Gastrocnemius medialis (tissue), 4 donors: ENCODE measurements at regions not wholly inside any gene's neighbourhood (a gene's known extent, or its start where the extent isn't known, plus 50 kb on each side); places are given as distances from the start of the nearest gene placed in this dataset.

ENCODE experiments used
- ATAC-seq, 2 donors: fragments of 150-250 bp; one replicate each; pipeline ENCODE4 v1.9.1; 2016
- DNase-seq, 2 donors: peaks; one replicate each; pipeline ENCODE4 v3.0.0-alpha.2; 2019
- H3K27ac ChIP-seq, 4 donors: fragments of 200-600 bp; sonication (generic); 1 replicate in 1 of 4; 2 replicates in 3 of 4; pipeline ENCODE4 v1.5.1; 2016 to 2018; ENCODE audit warnings: mild to moderate bottlenecking in 2 of 4, moderate library complexity in 1 of 4
- H3K27me3 ChIP-seq, 3 donors: fragments of 200-600 bp; sonication (generic) in 2 of 3; 1 replicate in 1 of 3; 2 replicates in 2 of 3; pipeline versions ENCODE4 v1.5.1 to v1.6.0; 2016 to 2019; ENCODE audit warnings: mild to moderate bottlenecking in 1 of 3, moderate library complexity in 1 of 3
- H3K36me3 ChIP-seq, 2 donors: fragments of 200-600 bp; sonication (generic) in 1 of 2; one replicate each; pipeline ENCODE4 v1.5.1; 2017 to 2018
- H3K4me1 ChIP-seq, 2 donors: fragments of 200-600 bp; sonication (generic) in 1 of 2; one replicate each; pipeline ENCODE4 v1.5.1; 2016 to 2017; ENCODE audit warnings: mild to moderate bottlenecking in 2 of 2
- H3K4me3 ChIP-seq, 4 donors: fragments of 200-600 bp; sonication (generic) in 3 of 4; 1 replicate in 1 of 4; 2 replicates in 3 of 4; pipeline ENCODE4 v1.5.1; 2016 to 2019; ENCODE audit warnings: mild to moderate bottlenecking in 2 of 4
- H3K9me3 ChIP-seq, 3 donors: fragments of 200-600 bp; sonication (generic) in 2 of 3; 1 replicate in 1 of 3; 2 replicates in 2 of 3; pipeline ENCODE4 v1.5.1; 2016 to 2019
- CTCF ChIP-seq, 5 experiments: fragments of 450-650 bp in 3 of 5; fragments of 200-600 bp in 2 of 5; sonication (generic) in 2 of 5; IDR thresholded peaks in 4 of 5; conservative IDR thresholded peaks in 1 of 5; 1 replicate in 4 of 5; 2 replicates in 1 of 5; pipeline ENCODE4 v1.5.1; 2016 to 2019; ENCODE audit warnings: antibody characterized with exemption in 5 of 5, mild to moderate bottlenecking in 3 of 5, moderate library complexity in 3 of 5
- POLR2A ChIP-seq, 2 donors: fragments of 450-650 bp; IDR thresholded peaks; one replicate each; pipeline ENCODE4 v1.6.1; 2017; ENCODE audit warnings: antibody characterized with exemption in 2 of 2, mild to moderate bottlenecking in 2 of 2, moderate library complexity in 2 of 2
- in situ Hi-C, 4 donors: fragments of 200-750 bp; cut with MboI; loops; one replicate each; pipeline versions ENCODE4 v1.15.0 to v1.8.0; 2017; ENCODE audit warnings: low sequenced_read_pairs in 4 of 4
- intact Hi-C: fragments of 100-400 bp; cut with DNase I; formaldehyde crosslinking; loops from one replicate; pipeline ENCODE4 v1.15.1; 2023; ENCODE audit warnings: low total_unique reads

- ATAC-seq (no peak), DNase-seq (no peak)
- in situ Hi-C loops: no loop called here
- intact Hi-C loops: no loop called here
- no peak overlapping the region for H3K27ac ChIP-seq
- H3K4me1 ChIP-seq: no peaks in the 10 kb centered on the region
- H3K27me3 ChIP-seq: no peaks in the 10 kb centered on the region
- TF ChIP-seq CTCF (IDR thresholded peaks at IDR 0.05 in 4 of 5, conservative IDR thresholded peaks at IDR 0.05 in 1 of 5) (no peak), POLR2A (IDR thresholded peaks at IDR 0.05) (no peak)
- no peaks in the 10 kb centered on the region for H3K36me3 ChIP-seq
- no peaks in the 10 kb centered on the region for H3K9me3 ChIP-seq
- H3K4me3 ChIP-seq: no peak overlapping the region
Observed at GRCh38 chr13:88526186-88526852, 855.1 kb downstream of the SLITRK5 start.

GRCh38 chr13:88526853-88527215 lies 855.7 kb downstream of the SLITRK5 start:
- Histone ChIP-seq H3K9me3 (no peaks in the 10 kb centered on the region), H3K27me3 (no peaks in the 10 kb centered on the region), H3K27ac (no peak overlapping the region), H3K36me3 (no peaks in the 10 kb centered on the region), H3K4me1 (no peaks in the 10 kb centered on the region), H3K4me3 (no peak overlapping the region)
- no peak for TF ChIP-seq POLR2A (IDR thresholded peaks at IDR 0.05)
- no peak for TF ChIP-seq CTCF (IDR thresholded peaks at IDR 0.05 in 4 of 5, conservative IDR thresholded peaks at IDR 0.05 in 1 of 5)
- in situ Hi-C loops (no loop called here), intact Hi-C loops (no loop called here)
- DNase-seq (no peak), ATAC-seq (no peak)

- Histone ChIP-seq H3K27me3 (no peaks in the 10 kb centered on the region), H3K27ac (no peak overlapping the region), H3K4me3 (no peak overlapping the region), H3K36me3 (no peaks in the 10 kb centered on the region), H3K9me3 (no peaks in the 10 kb centered on the region), H3K4me1 (no peaks in the 10 kb centered on the region)
- intact Hi-C loops (no loop called here), in situ Hi-C loops (no loop called here)
- TF ChIP-seq CTCF (IDR thresholded peaks at IDR 0.05 in 4 of 5, conservative IDR thresholded peaks at IDR 0.05 in 1 of 5) (no peak), POLR2A (IDR thresholded peaks at IDR 0.05) (no peak)
- DNase-seq (no peak), ATAC-seq (no peak)
Observed at GRCh38 chr13:88541994-88542393, 870.8 kb downstream of the SLITRK5 start.

- Histone ChIP-seq H3K27ac (no peak overlapping the region), H3K4me1 (no peaks in the 10 kb centered on the region), H3K9me3 (no peaks in the 10 kb centered on the region), H3K27me3 (no peaks in the 10 kb centered on the region), H3K36me3 (no peaks in the 10 kb centered on the region), H3K4me3 (no peak overlapping the region)
- ATAC-seq: no peak
- no peak for DNase-seq
- in situ Hi-C loops: no loop called here
- TF ChIP-seq CTCF (IDR thresholded peaks at IDR 0.05 in 4 of 5, conservative IDR thresholded peaks at IDR 0.05 in 1 of 5) (no peak), POLR2A (IDR thresholded peaks at IDR 0.05) (no peak)
- intact Hi-C loops: no loop called here
Observed at GRCh38 chr13:88544836-88545235, 873.7 kb downstream of the SLITRK5 start.

- intact Hi-C loops (no loop called here), in situ Hi-C loops (no loop called here)
Observed at GRCh38 chr13:88552966-88553365, 881.8 kb downstream of the SLITRK5 start.

More at GRCh38 chr13:88552966-88553365, 881.8 kb downstream of the SLITRK5 start:
- no peaks in the 10 kb centered on the region for H3K27me3 ChIP-seq
- no peaks in the 10 kb centered on the region for H3K4me1 ChIP-seq
- TF ChIP-seq POLR2A (IDR thresholded peaks at IDR 0.05): no peak
- no peak for TF ChIP-seq CTCF (IDR thresholded peaks at IDR 0.05 in 4 of 5, conservative IDR thresholded peaks at IDR 0.05 in 1 of 5)
- H3K9me3 ChIP-seq: no peaks in the 10 kb centered on the region
- DNase-seq (no peak), ATAC-seq (no peak)
- no peaks in the 10 kb centered on the region for H3K36me3 ChIP-seq
- no peak overlapping the region for H3K27ac ChIP-seq
- H3K4me3 ChIP-seq: no peak overlapping the region
